ENCODE measurements at regions not wholly inside any gene's neighbourhood (a gene's known extent, or its start where the extent isn't known, plus 50 kb on each side); places are given as distances from the start of the nearest gene placed in this dataset.

DNA sequence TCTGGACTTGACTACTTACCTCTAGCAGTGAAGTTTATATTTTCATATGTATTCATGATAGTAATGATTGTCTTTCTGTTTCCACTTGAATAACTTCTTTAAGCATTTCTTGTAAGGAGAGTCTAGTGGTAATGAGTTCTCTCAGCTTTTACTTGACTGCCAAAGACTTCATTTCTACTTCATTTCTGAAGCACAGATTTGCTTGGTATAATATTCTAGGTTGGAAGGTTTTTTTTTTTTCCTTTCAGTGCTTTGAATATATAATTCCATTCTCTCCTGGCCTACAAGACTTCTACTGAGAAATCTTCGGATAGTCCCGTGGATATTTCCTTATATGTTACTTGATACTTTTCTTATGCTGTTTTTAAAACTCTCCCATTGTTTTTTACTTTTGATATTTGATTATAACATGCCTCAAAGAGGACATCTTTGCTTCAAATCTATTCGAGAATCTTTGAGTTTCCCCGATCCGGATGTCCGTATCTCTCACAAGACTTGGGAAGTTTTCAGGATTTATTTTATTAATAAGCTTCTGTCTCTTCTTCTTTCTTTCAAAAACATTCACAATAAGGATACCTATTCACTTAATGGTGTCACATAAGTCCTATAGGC lies 1560.0 kb downstream of the PCDH9 start:
- ATAC-seq (ENCODE audit: low read depth) (no peak), DNase-seq (no peak)
- Histone ChIP-seq H3K9me3 (ENCODE audit: control insufficient read depth, insufficient read depth, low read length) (no peaks in the 10 kb centered on the region), H3K79me1 (ENCODE audit: low read depth in 1 of 2, low read length in 2 of 2) (no peaks in the 10 kb centered on the region), H3K9me1 (ENCODE audit: insufficient read depth, low read length) (no peaks in the 10 kb centered on the region), H2BK120ac (ENCODE audit: low read depth, low read length) (no peak overlapping the region), H3K4ac (ENCODE audit: low read depth, low read length) (no peak overlapping the region), H3K36me3 (ENCODE audit: control insufficient read depth, insufficient read depth, low read length) (no peaks in the 10 kb centered on the region), H3K14ac (replicated peaks; ENCODE audit: low read depth, low read length) (no peak overlapping the region), H4K91ac (ENCODE audit: insufficient read depth, low read depth, low read length) (no peak overlapping the region), H3K27me3 (ENCODE audit: control insufficient read depth, insufficient read depth, low read length) (no peaks in the 10 kb centered on the region), H4K20me1 (ENCODE audit: insufficient read depth, low read length) (no peaks in the 10 kb centered on the region), H3K9ac (ENCODE audit: low read depth, low read length) (no peak overlapping the region), H4K8ac (ENCODE audit: low read depth in 2 of 2, low read length in 2 of 2) (no peak overlapping the region), H2BK20ac (ENCODE audit: low read depth, low read length) (no peak overlapping the region), H3K4me2 (ENCODE audit: low read depth, low read length) (no peak overlapping the region), H4K5ac (ENCODE audit: low read depth, low read length) (no peak overlapping the region), H2BK5ac (ENCODE audit: low read depth, low read length, poor library complexity, severe bottlenecking) (no peak overlapping the region), H3K27ac (ENCODE audit: insufficient read depth, low read length) (no peak overlapping the region), H3K4me1 (ENCODE audit: control insufficient read depth, insufficient read depth, low read length) (no peaks in the 10 kb centered on the region), H2AFZ (replicated peaks; ENCODE audit: low read length, poor library complexity) (no peak overlapping the region), H3K56ac (ENCODE audit: extremely low read depth, insufficient read depth, low read length) (no peak overlapping the region), H3K18ac (ENCODE audit: low read depth, low read length) (no peak overlapping the region), H3K23ac (ENCODE audit: low read depth, low read length) (no peak overlapping the region), H2AK9ac (replicated peaks; ENCODE audit: low read depth, low read length, poor library complexity) (no peak overlapping the region), H2BK15ac (ENCODE audit: low read depth, low read length) (no peak overlapping the region), H3K4me3 (ENCODE audit: insufficient read depth, low read depth, low read length) (no peak overlapping the region), H2AK5ac (ENCODE audit: low read depth, low read length) (no peak overlapping the region)
- no CpG with 5 or more reads among the region's 6 CpGs for WGBS, 2 experiments (ENCODE audit: extremely low coverage in 2 of 2, insufficient read length in 1 of 2)
- CTCF ChIA-PET = no interaction called here
- TF ChIP-seq CEBPB (IDR thresholded peaks at IDR 0.05; ENCODE audit: low read depth, low read length) = no peak
- TF ChIP-seq RAD21 (IDR thresholded peaks at IDR 0.05; ENCODE audit: low read length) = no peak
- TF ChIP-seq CHD1 (IDR thresholded peaks at IDR 0.05; ENCODE audit: low read depth, low read length) = no peak
- TF ChIP-seq, protein P1, sequence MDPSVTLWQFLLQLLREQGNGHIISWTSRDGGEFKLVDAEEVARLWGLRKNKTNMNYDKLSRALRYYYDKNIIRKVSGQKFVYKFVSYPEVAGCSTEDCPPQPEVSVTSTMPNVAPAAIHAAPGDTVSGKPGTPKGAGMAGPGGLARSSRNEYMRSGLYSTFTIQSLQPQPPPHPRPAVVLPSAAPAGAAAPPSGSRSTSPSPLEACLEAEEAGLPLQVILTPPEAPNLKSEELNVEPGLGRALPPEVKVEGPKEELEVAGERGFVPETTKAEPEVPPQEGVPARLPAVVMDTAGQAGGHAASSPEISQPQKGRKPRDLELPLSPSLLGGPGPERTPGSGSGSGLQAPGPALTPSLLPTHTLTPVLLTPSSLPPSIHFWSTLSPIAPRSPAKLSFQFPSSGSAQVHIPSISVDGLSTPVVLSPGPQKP (IDR thresholded peaks at IDR 0.05; ENCODE audit: borderline replicate concordance, low read depth, low read length) = no peak
- no peak for TF ChIP-seq MXI1 (IDR thresholded peaks at IDR 0.05; ENCODE audit: borderline replicate concordance, low read depth, low read length)
- no peak for TF ChIP-seq SMC3 (IDR thresholded peaks at IDR 0.05; ENCODE audit: low read depth, low read length)
- TF ChIP-seq, protein P2, sequence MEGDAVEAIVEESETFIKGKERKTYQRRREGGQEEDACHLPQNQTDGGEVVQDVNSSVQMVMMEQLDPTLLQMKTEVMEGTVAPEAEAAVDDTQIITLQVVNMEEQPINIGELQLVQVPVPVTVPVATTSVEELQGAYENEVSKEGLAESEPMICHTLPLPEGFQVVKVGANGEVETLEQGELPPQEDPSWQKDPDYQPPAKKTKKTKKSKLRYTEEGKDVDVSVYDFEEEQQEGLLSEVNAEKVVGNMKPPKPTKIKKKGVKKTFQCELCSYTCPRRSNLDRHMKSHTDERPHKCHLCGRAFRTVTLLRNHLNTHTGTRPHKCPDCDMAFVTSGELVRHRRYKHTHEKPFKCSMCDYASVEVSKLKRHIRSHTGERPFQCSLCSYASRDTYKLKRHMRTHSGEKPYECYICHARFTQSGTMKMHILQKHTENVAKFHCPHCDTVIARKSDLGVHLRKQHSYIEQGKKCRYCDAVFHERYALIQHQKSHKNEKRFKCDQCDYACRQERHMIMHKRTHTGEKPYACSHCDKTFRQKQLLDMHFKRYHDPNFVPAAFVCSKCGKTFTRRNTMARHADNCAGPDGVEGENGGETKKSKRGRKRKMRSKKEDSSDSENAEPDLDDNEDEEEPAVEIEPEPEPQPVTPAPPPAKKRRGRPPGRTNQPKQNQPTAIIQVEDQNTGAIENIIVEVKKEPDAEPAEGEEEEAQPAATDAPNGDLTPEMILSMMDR (conservative IDR thresholded peaks at IDR 0.05; ENCODE audit: low read depth, low read length) = no peak
- TF ChIP-seq RFX5 (IDR thresholded peaks at IDR 0.05; ENCODE audit: low read depth, low read length) = no peak
- no peak for TF ChIP-seq NFE2L2 (IDR thresholded peaks at IDR 0.05; ENCODE audit: low read depth, low read length)
- no peak for TF ChIP-seq MAFK (IDR thresholded peaks at IDR 0.05; ENCODE audit: low read depth, low read length)
- TF ChIP-seq POLR2A (IDR thresholded peaks at IDR 0.05; ENCODE audit: low read depth, low read length) = no peak
- TF ChIP-seq MAZ (IDR thresholded peaks at IDR 0.05; ENCODE audit: borderline replicate concordance, low read depth, low read length) = no peak
- TF ChIP-seq, protein P3, sequence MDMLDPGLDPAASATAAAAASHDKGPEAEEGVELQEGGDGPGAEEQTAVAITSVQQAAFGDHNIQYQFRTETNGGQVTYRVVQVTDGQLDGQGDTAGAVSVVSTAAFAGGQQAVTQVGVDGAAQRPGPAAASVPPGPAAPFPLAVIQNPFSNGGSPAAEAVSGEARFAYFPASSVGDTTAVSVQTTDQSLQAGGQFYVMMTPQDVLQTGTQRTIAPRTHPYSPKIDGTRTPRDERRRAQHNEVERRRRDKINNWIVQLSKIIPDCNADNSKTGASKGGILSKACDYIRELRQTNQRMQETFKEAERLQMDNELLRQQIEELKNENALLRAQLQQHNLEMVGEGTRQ (IDR thresholded peaks at IDR 0.05; ENCODE audit: low read depth, low read length) = no peak
- TF ChIP-seq RCOR1 (IDR thresholded peaks at IDR 0.05; ENCODE audit: insufficient replicate concordance, low read length) = no peak
- no peak for TF ChIP-seq BHLHE40 (IDR thresholded peaks at IDR 0.05; ENCODE audit: low read depth, low read length)
- TF ChIP-seq FOS (IDR thresholded peaks at IDR 0.05; ENCODE audit: low read depth, low read length) = no peak
- POLR2A ChIA-PET (ENCODE audit: unreplicated experiment) = no interaction called here
- dilution Hi-C loops (cut with HindIII; ENCODE audit: low sequenced_read_pairs, unreplicated experiment) (no loop called here), intact Hi-C loops (cut with micrococcal nuclease) (no loop called here), in situ Hi-C loops (cut with MboI; ENCODE audit: low sequenced_read_pairs) (no loop called here)
- no TSS peak for BruUV-seq (replicated peaks)
